ENCODE measurements at regions not wholly inside any gene's neighbourhood (a gene's known extent, or its start where the extent isn't known, plus 50 kb on each side); places are given as distances from the start of the nearest gene placed in this dataset.

GRCh38 chr2:223107825-223108224 lies 55.8 kb downstream of the KCNE4 start:
- DNase-seq, result no peak

GRCh38 chr2:223108351-223109050 lies 56.5 kb downstream of the KCNE4 start:
- peak; percentile 15 to 29 for DNase-seq

DNA sequence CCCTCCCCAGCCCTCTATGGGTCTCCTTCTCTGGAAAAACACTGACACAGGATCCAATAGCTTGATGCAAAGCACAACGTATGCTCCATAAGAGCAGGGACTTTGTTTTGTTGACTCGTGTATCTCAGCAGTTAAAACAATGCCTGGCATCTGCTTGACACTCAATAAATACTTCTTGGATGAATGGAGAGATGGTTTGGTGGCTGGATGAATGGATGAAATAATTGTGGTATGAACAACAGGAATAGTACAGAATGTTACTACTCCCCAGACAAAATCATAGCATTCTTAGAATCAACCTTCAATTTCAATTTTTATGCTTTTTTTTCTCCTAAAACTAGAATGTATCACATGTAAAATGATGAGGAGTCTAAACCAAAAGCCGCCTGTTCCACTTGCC lies 57.4 kb downstream of the KCNE4 start:
- DNase-seq, result no peak

DNA sequence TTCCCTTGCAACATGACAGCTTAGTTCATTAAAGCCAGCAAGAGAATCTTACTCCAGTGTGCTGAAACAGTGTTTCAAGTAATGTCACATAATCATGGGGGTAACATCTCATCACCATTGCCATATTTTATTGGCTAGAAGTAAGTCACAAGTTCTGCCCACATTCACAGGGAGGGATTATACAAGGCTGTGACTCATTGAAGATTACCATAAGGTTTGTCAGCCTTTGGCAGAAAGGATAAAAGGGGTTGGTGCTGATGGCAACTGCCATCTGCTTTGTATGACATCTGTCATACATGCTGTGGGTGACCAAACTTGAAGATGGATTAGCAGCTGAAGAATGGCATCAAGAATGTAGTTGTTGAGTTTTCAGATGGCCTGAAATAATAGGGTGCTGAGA lies 61.2 kb downstream of the KCNE4 start:
- DNase-seq, result no peak

GRCh38 chr2:223114170-223114569 lies 62.2 kb downstream of the KCNE4 start:
- DNase-seq, result no peak

GRCh38 chr2:223114917-223115316 lies 62.9 kb downstream of the KCNE4 start:
- no peak for DNase-seq

DNA sequence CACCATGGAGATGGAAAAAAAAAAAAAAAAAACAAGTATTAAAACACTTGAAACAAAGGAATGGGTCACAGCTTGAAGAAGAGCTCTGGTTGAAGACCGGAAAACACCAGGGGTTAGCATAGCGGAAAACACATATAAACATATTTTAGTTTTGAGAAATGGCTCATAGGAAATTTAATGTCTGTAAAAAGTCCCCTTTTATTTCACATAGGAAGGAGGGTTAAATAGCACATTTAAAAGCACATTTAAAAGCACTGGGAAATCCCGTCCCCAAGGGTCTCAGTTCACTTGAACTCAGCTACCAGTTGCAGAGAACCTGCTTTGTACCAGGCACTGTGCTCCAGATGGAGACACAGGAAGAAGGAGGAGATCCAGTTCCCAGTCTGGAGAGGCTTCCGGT lies 65.5 kb downstream of the KCNE4 start:
- DNase-seq, result no peak

GRCh38 chr2:223121283-223121682 lies 69.3 kb downstream of the KCNE4 start:
- DNase-seq, result no peak

- DNase-seq, result no peak
These were observed 70.8 kb downstream of the KCNE4 start for GRCh38 chr2:223122781-223123180.

DNA sequence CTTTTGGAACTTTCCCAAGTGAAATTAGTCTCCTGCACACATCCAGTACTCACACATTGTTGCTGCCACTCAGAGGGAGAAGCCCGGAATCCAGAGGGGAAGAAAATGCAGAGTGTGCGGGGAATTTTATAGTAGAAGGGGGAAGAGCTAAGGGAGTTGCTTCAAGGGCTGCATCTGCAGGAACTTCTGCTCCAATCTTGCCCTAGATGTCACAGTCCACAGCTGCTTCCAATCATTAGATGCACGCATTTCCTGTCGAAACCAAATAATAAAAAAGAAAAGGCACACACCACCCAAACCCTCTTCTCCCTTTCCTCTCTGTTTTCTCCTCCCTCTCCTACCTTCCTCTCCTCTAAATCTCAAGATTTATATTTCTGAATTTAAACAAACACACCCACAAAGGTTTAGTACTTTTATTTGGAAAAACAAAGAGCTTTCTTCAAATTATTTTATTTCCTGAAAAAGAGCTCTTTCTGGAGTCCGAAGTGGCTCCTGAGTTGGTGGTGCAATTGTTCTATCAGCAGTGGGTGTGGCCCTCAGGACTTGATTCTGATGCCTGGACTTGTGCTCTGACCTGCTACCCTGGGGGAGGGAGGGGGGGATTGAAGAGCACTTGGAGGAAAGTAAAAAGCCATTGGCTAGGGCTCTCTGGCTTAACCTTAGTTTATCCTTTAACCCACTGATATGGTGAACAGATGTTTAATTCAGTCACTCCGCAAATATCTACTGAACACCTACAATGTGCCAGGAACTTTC lies 72.0 kb downstream of the KCNE4 start:
- DNase-seq, result no peak

- DNase-seq, result no peak
These were observed 89.6 kb downstream of the KCNE4 start for GRCh38 chr2:223141606-223142005.

DNA sequence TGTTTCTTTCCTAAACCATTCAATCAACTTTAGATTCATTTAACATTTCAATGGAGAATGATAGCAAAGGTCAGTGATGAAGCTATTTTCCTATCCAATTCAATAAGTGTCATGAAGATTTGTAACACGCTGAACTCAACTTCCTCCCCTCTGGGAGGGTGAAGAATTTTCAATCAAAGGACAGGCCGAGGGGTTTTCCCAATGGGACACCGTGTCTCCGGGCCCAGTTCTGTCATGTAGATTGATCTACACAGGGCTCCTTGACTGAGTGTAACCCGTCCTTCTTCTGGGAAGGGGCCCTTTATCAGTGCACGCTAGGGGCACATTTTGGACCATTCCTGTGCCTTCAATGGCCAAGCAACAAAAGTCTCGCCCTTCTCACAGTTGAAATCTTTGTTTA lies 90.1 kb downstream of the KCNE4 start:
- DNase-seq, result no peak

DNA sequence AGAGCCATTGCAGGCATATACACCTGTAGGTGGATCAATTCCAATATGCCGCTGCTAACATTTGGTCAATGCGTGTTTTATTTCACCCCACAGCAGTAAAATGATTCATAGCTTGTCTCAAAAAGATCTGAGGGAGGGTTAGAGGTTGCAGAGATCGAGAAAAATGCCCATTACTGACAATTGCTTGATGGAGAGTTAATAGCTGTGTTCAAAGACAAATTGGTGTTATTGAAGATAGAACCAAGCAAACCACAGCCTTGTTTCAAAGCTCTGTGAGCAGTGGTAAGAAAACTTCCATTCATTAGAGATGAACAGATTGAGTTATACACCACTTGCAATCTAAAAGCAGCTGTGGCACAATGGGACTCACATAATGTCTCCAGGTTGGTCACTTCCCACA lies 95.4 kb downstream of the KCNE4 start:
- DNase-seq, result no peak

DNA sequence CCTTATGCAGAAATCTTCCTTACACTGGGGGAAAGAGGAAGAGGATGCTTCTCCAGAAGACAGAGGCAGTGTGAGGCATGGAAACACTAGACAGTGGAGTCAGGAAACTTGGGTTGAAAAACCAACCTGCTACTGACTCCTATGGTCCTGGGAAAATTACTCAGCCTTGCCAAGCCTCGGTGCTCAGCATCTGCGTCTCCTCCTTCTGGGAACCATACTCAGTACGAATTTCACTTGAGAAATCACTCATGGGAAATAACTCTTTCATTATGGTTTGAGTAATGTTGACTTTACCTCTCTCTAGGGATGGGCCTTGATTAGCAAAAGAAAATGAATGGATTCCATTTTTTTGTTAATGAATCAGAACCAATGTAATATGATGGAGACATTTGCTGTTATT lies 96.5 kb downstream of the KCNE4 start:
- DNase-seq, result no peak

GRCh38 chr2:223155956-223156355 lies 104.0 kb downstream of the KCNE4 start:
- DNase-seq, result no peak

GRCh38 chr2:223161873-223162458 lies 110.0 kb downstream of the KCNE4 start:
- DNase-seq, result no peak

- DNase-seq, result no peak
These were observed 113.6 kb downstream of the KCNE4 start for GRCh38 chr2:223165423-223166214.

GRCh38 chr2:223166215-223166493 lies 114.2 kb downstream of the KCNE4 start:
- DNase-seq, result no peak

DNA sequence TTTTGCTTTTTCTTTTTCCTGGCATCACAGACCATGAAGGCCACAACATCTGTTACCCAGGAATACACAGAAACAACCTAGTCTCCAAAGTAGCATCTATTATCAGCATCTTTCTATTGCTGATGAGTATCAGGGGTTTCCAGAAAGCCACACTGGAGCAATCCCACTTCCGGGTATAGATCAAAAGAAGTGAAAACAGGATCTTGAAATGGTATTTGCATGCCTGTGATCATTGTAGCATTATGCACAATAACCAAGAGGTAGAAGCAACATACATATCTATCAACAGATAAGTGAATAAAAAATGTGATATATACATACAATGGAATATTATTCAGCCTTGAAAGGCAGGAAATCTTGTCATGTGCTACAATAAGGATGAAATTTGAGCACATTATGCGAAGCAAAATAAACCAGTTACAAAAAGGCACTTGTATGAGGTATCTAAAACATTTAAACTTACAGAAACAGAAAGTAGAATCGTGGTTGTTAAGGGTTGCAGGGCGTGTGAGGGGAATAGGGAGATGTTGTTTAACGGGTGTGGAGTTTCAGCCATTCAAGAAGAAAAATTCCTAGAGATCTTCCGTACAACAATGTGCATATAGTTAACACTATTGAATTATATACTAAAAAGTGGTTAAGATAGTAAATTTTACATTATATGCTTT lies 115.1 kb downstream of the KCNE4 start:
- no peak for DNase-seq

DNA sequence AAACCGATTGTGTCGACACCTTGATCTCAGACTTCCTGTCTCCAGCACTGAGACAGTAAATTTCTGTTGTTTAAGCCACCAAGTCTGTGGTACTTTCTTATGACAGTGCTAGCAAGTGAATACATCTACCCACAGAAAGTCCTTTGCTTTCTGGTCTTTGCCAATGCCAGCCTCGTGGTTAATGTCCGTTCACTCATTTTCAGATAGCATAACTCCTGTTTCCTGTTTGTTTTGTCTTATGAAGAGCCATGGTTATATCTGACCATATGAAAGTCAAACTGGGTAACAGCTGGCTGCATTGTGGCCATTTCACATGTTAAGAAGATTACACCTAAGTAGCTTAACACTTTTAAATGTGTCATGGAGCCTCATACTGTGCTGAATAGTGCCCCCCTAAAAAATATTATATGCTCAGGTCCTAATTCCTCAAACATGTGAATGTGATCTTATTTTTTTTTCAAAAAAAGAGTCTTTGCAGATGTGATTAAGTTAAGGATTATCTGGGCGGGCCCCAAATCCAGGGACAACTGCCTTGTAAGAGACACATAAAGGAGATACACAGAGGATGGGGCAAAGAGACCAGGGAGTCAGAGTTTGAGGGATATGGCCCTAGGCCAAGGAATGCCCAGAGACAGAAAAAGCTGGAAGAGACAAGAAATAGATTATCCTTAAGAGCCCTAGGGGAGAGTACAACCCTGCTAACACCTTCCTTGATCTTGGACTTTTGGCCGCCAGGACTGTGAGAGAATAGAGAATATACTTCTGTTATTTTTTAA lies 118.0 kb downstream of the KCNE4 start:
- DNase-seq, result no peak

GRCh38 chr2:223176970-223177369 lies 125.0 kb downstream of the KCNE4 start:
- DNase-seq, result no peak

- no peak for DNase-seq
These were observed 128.5 kb downstream of the KCNE4 start for GRCh38 chr2:223180463-223180862.
